Liver (tissue), 8 donors: ENCODE measurements at regions not wholly inside any gene's neighbourhood (a gene's known extent, or its start where the extent isn't known, plus 50 kb on each side); places are given as distances from the start of the nearest gene placed in this dataset.

Experiments
- DNase-seq: peaks from one replicate; pipeline ENCODE4 v3.0.0-alpha.2; 2017; ENCODE audit warnings: low spot score
- H3K27ac ChIP-seq, 2 donors: one replicate each; pipeline ENCODE4 v1.7.0; 2013; ENCODE audit warnings: inconsistent platforms in 2 of 2, low read length in 2 of 2, control low read depth in 1 of 2, low read depth in 1 of 2, mild to moderate bottlenecking in 1 of 2
- H3K27me3 ChIP-seq, 4 donors: one replicate each; pipeline versions ENCODE4 v1.6.1 to v1.7.0; 2013; ENCODE audit warnings: low read length in 3 of 4, inconsistent platforms in 1 of 4, mild to moderate bottlenecking in 1 of 4, moderate library complexity in 1 of 4; ENCODE audit not compliant: control insufficient read depth in 4 of 4, insufficient read depth in 4 of 4
- H3K36me3 ChIP-seq, 4 donors: one replicate each; pipeline versions ENCODE4 v1.6.1 to v1.7.0; 2013; ENCODE audit warnings: low read length in 3 of 4, mild to moderate bottlenecking in 3 of 4, low read depth in 1 of 4, moderate library complexity in 1 of 4; ENCODE audit not compliant: control insufficient read depth in 4 of 4, insufficient read depth in 3 of 4
- H3K4me1 ChIP-seq, 4 donors: one replicate each; pipeline versions ENCODE4 v1.6.1 to v1.7.0; 2013; ENCODE audit warnings: low read length in 3 of 4, mild to moderate bottlenecking in 3 of 4, moderate library complexity in 1 of 4; ENCODE audit not compliant: control insufficient read depth in 4 of 4, insufficient read depth in 4 of 4
- H3K4me3 ChIP-seq, 3 donors: one replicate each; pipeline versions ENCODE4 v1.6.1 to v1.7.0; 2013; ENCODE audit warnings: low read length in 3 of 3, control low read depth in 1 of 3, low read depth in 1 of 3, mild to moderate bottlenecking in 1 of 3
- H3K9ac ChIP-seq, 2 donors: one replicate each; pipeline ENCODE4 v1.7.0; 2013; ENCODE audit warnings: low read length in 2 of 2, mild to moderate bottlenecking in 2 of 2, moderate library complexity in 2 of 2, control low read depth in 1 of 2, low read depth in 1 of 2
- H3K9me3 ChIP-seq, 4 donors: one replicate each; pipeline versions ENCODE4 v1.6.1 to v1.7.0; 2013; ENCODE audit warnings: low read length in 3 of 4; ENCODE audit not compliant: control insufficient read depth in 4 of 4
- EGR1 ChIP-seq, 2 donors: IDR thresholded peaks; 2 replicates each; pipeline ENCODE4 v1.6.1; 2016 to 2018; ENCODE audit warnings: antibody characterized with exemption in 2 of 2, low read depth in 2 of 2
- FOXA1 ChIP-seq: IDR thresholded peaks from 2 replicates; pipeline ENCODE4 v1.6.1; 2016; ENCODE audit warnings: antibody characterized with exemption
- FOXA2 ChIP-seq: IDR thresholded peaks from 2 replicates; pipeline ENCODE4 v1.6.1; 2016; ENCODE audit warnings: antibody characterized with exemption
- GABPA ChIP-seq, 2 donors: IDR thresholded peaks in 1 of 2; conservative IDR thresholded peaks in 1 of 2; 2 replicates each; pipeline ENCODE4 v1.6.1; 2016; ENCODE audit warnings: antibody characterized with exemption in 2 of 2, mild to moderate bottlenecking in 1 of 2, moderate library complexity in 1 of 2
- HNF4A ChIP-seq, 2 donors: conservative IDR thresholded peaks; 2 replicates each; pipeline ENCODE4 v1.6.1; 2016; ENCODE audit warnings: antibody characterized with exemption in 2 of 2, mild to moderate bottlenecking in 2 of 2
- HNF4G ChIP-seq: IDR thresholded peaks from 2 replicates; pipeline ENCODE4 v1.6.1; 2016; ENCODE audit warnings: antibody characterized with exemption
- JUND ChIP-seq, 2 donors: IDR thresholded peaks; 2 replicates each; pipeline ENCODE4 v1.6.1; 2016; ENCODE audit warnings: antibody characterized with exemption in 2 of 2
- NR2F2 ChIP-seq: IDR thresholded peaks from 2 replicates; pipeline ENCODE4 v1.6.1; 2016; ENCODE audit warnings: antibody characterized with exemption
- RAD21 ChIP-seq, 2 donors: IDR thresholded peaks; 2 replicates each; pipeline ENCODE4 v1.6.1; 2016; ENCODE audit warnings: antibody characterized with exemption in 2 of 2, mild to moderate bottlenecking in 2 of 2
- REST ChIP-seq: IDR thresholded peaks from 2 replicates; pipeline ENCODE4 v1.6.1; 2016; ENCODE audit warnings: antibody characterized with exemption, mild to moderate bottlenecking
- RXRA ChIP-seq, 2 donors: IDR thresholded peaks; 2 replicates each; pipeline ENCODE4 v1.6.1; 2017 to 2018; ENCODE audit warnings: antibody characterized with exemption in 2 of 2, mild to moderate bottlenecking in 1 of 2
- SP1 ChIP-seq: IDR thresholded peaks from 2 replicates; pipeline ENCODE4 v1.6.1; 2018; ENCODE audit warnings: antibody characterized with exemption, mild to moderate bottlenecking
- TAF1 ChIP-seq: conservative IDR thresholded peaks from 2 replicates; pipeline ENCODE4 v1.6.1; 2016; ENCODE audit warnings: antibody characterized with exemption, mild to moderate bottlenecking
- YY1 ChIP-seq: IDR thresholded peaks from 2 replicates; pipeline ENCODE4 v1.6.1; 2016; ENCODE audit warnings: antibody characterized with exemption, mild to moderate bottlenecking
- ZBTB33 ChIP-seq: IDR thresholded peaks from 2 replicates; pipeline ENCODE4 v1.6.1; 2016; ENCODE audit warnings: antibody characterized with exemption
- WGBS: extraction: QIAGEN DNeasy Blood & Tissue Kit; methylation state at CpG from one replicate; pipeline ENCODE4 v1.1.7; 2013; 5-methylcytosine and 5-hydroxymethylcytosine counted together
- TF ChIP-seq, protein P1 (sequence below): fragments of 150-350 bp; IDR thresholded peaks from 2 replicates; pipeline ENCODE4 v1.5.1; 2017; ENCODE audit warnings: improper control_type of control experiment, low read depth, low read length; ENCODE audit not compliant: missing input control
- TF ChIP-seq, protein P2 (sequence below): IDR thresholded peaks from 2 replicates; pipeline ENCODE4 v1.6.1; 2016; ENCODE audit warnings: antibody characterized with exemption
- TF ChIP-seq, protein P3 (sequence below): IDR thresholded peaks from 2 replicates; pipeline ENCODE4 v1.6.1; 2016; ENCODE audit warnings: antibody characterized with exemption
- donor health status: healthy.
- donor health status: healthy.
- donor health status: healthy.
- donor health status: healthy.
- donor health status: healthy.

GRCh38 chr12:105977652-105978051 is 161.1 kb downstream of the NUAK1 start (continued):
- TF ChIP-seq EGR1 (IDR thresholded peaks at IDR 0.05; ENCODE audit: low read depth in 2 of 2) (no peak), GABPA (IDR thresholded peaks at IDR 0.05 in 1 of 2, conservative IDR thresholded peaks at IDR 0.05 in 1 of 2) (no peak), FOXA1 (no peak), YY1 (no peak)
- TF ChIP-seq, protein P1, sequence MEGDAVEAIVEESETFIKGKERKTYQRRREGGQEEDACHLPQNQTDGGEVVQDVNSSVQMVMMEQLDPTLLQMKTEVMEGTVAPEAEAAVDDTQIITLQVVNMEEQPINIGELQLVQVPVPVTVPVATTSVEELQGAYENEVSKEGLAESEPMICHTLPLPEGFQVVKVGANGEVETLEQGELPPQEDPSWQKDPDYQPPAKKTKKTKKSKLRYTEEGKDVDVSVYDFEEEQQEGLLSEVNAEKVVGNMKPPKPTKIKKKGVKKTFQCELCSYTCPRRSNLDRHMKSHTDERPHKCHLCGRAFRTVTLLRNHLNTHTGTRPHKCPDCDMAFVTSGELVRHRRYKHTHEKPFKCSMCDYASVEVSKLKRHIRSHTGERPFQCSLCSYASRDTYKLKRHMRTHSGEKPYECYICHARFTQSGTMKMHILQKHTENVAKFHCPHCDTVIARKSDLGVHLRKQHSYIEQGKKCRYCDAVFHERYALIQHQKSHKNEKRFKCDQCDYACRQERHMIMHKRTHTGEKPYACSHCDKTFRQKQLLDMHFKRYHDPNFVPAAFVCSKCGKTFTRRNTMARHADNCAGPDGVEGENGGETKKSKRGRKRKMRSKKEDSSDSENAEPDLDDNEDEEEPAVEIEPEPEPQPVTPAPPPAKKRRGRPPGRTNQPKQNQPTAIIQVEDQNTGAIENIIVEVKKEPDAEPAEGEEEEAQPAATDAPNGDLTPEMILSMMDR = no peak

- TF ChIP-seq SP1 (no peak), REST (no peak), FOXA1 (no peak), HNF4G (no peak), YY1 (no peak), EGR1 (IDR thresholded peaks at IDR 0.05; ENCODE audit: low read depth in 2 of 2) (no peak), ZBTB33 (no peak), RXRA (IDR thresholded peaks at IDR 0.05) (no peak), FOXA2 (no peak), TAF1 (no peak), GABPA (IDR thresholded peaks at IDR 0.05 in 1 of 2, conservative IDR thresholded peaks at IDR 0.05 in 1 of 2) (no peak), JUND (IDR thresholded peaks at IDR 0.05) (no peak), RAD21 (IDR thresholded peaks at IDR 0.05) (no peak), NR2F2 (no peak), HNF4A (conservative IDR thresholded peaks at IDR 0.05) (no peak)
- TF ChIP-seq, protein P1 = no peak
- TF ChIP-seq, protein P2, sequence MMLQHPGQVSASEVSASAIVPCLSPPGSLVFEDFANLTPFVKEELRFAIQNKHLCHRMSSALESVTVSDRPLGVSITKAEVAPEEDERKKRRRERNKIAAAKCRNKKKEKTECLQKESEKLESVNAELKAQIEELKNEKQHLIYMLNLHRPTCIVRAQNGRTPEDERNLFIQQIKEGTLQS = no peak
- TF ChIP-seq, protein P3, sequence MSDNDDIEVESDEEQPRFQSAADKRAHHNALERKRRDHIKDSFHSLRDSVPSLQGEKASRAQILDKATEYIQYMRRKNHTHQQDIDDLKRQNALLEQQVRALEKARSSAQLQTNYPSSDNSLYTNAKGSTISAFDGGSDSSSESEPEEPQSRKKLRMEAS = no peak
- Histone ChIP-seq H3K36me3 (no peaks in the 10 kb centered on the region), H3K9ac (no peak overlapping the region), H3K4me1 (no peaks in the 10 kb centered on the region), H3K27me3 (no peaks in the 10 kb centered on the region), H3K27ac (no peak overlapping the region), H3K4me3 (no peak overlapping the region), H3K9me3 (no peaks in the 10 kb centered on the region)
- 77% methylated on average over 3 of the region's 3 CpGs for WGBS
- no peak for DNase-seq
Measured at GRCh38 chr12:105978276-105978675, 160.5 kb downstream of the NUAK1 start.
